Endothelial cell of umbilical vein (primary cell): ENCODE measurements at regions not wholly inside any gene's neighbourhood (a gene's known extent, or its start where the extent isn't known, plus 50 kb on each side); places are given as distances from the start of the nearest gene placed in this dataset.

Source experiments
- BruUV-seq: library from RNA; stranded (reverse); fragments of 400-500 nt; replicated peaks from 2 replicates; lab custom pipeline; 2021; lab: Mats Ljungman, UMichigan
- CTCF ChIA-PET: fragments of 300-600, 350-600 bp; sonication (Branson Sonifier 250); formaldehyde crosslinking; loops from one replicate; lab custom pipeline; 2021; ENCODE audit warnings: antibody characterized with exemption, inconsistent platforms; lab: Charles Lee
- POLR2A ChIA-PET: fragments of 300-600, 350-600 bp; sonication (Branson Sonifier 250); formaldehyde crosslinking; loops from one replicate; lab custom pipeline; 2021; ENCODE audit warnings: antibody characterized with exemption, inconsistent platforms; lab: Charles Lee
- DNase-seq: peaks from one replicate; pipeline ENCODE4 v3.0.0-alpha.2; 2011; ENCODE audit warnings: low read depth, low spot score
- FAIRE-seq: peaks from 2 replicates; lab custom pipeline; 2011; peaks lifted over from hg19 to GRCh38; lab: Jason Lieb, UNC
- H2AFZ ChIP-seq: 2 replicates; pipeline ENCODE4 v1.6.0; 2012; ENCODE audit warnings: low read depth, low read length, control low read depth, inconsistent platforms
- H3K27ac ChIP-seq: 2 replicates; pipeline ENCODE4 v1.5.1; 2011; ENCODE audit warnings: low read depth, mild to moderate bottlenecking, control low read depth, low read length, moderate library complexity; ENCODE audit not compliant: insufficient read depth
- H3K27me3 ChIP-seq, 2 experiments: 2 replicates each; pipeline versions ENCODE4 v1.6.0 to v1.6.1; 2011; ENCODE audit warnings: low read length in 2 of 2, mixed read lengths in 1 of 2; ENCODE audit not compliant: control insufficient read depth in 2 of 2, insufficient read depth in 2 of 2
- H3K36me3 ChIP-seq, 2 experiments: 2 replicates in 1 of 2; 3 replicates in 1 of 2; pipeline ENCODE4 v1.5.1; 2011; ENCODE audit warnings: low read length in 2 of 2, mild to moderate bottlenecking in 1 of 2, moderate library complexity in 1 of 2; ENCODE audit not compliant: control insufficient read depth in 2 of 2, insufficient read depth in 2 of 2; ENCODE audit errors: extremely low read depth in 1 of 2
- H3K4me1 ChIP-seq: 3 replicates; pipeline ENCODE4 v1.5.1; 2011; ENCODE audit warnings: mild to moderate bottlenecking, low read length; ENCODE audit not compliant: control insufficient read depth, insufficient read depth; ENCODE audit errors: extremely low read depth
- H3K4me2 ChIP-seq: 2 replicates; pipeline ENCODE4 v1.6.1; 2011; ENCODE audit warnings: low read length, control low read depth, mixed read lengths; ENCODE audit not compliant: insufficient read depth
- H3K4me3 ChIP-seq, 3 experiments: fragments of 200-600 bp in 1 of 3; sonication (generic), shearing (Covaris generic) in 1 of 3; replicated peaks in 1 of 3; 2 replicates each; pipeline ENCODE4 v1.5.1; 2011 to 2016; ENCODE audit warnings: control low read depth in 3 of 3, low read length in 3 of 3, mild to moderate bottlenecking in 2 of 3, inconsistent platforms in 1 of 3, low read depth in 1 of 3, moderate library complexity in 1 of 3; ENCODE audit not compliant: insufficient read depth in 1 of 3
- H3K79me2 ChIP-seq: 2 replicates; pipeline ENCODE4 v1.6.0; 2012; ENCODE audit warnings: low read length, inconsistent platforms; ENCODE audit not compliant: control insufficient read depth, insufficient read depth
- H3K9ac ChIP-seq: replicated peaks from 2 replicates; pipeline ENCODE3; 2011; ENCODE audit warnings: low read length, control low read depth; ENCODE audit not compliant: insufficient read depth; ENCODE audit errors: extremely low read depth
- H3K9me1 ChIP-seq: replicated peaks from 3 replicates; pipeline ENCODE4 v1.6.0; 2011; ENCODE audit warnings: mild to moderate bottlenecking, low read length; ENCODE audit not compliant: control insufficient read depth, insufficient read depth; ENCODE audit errors: extremely low read depth
- H3K9me3 ChIP-seq: replicated peaks from 2 replicates; pipeline ENCODE4 v1.5.1; 2012; ENCODE audit warnings: low read length, inconsistent platforms; ENCODE audit not compliant: control insufficient read depth, insufficient read depth
- H4K20me1 ChIP-seq: replicated peaks from 2 replicates; pipeline ENCODE3; 2011; ENCODE audit warnings: mild to moderate bottlenecking, low read length; ENCODE audit not compliant: control insufficient read depth, insufficient read depth; ENCODE audit errors: extremely low read depth
- CTCF ChIP-seq, 2 donors: IDR thresholded peaks; 1 replicate in 1 of 2; 2 replicates in 1 of 2; pipeline ENCODE4 v1.5.1; 2011; ENCODE audit warnings: low read length in 2 of 2, mild to moderate bottlenecking in 2 of 2, moderate library complexity in 2 of 2, control low read depth in 1 of 2, inconsistent platforms in 1 of 2, low read depth in 1 of 2; ENCODE audit not compliant: insufficient read depth in 1 of 2; ENCODE audit errors: extremely low read depth in 1 of 2
- EZH2 ChIP-seq: IDR thresholded peaks from 2 replicates; pipeline ENCODE4 v1.6.1; 2012; ENCODE audit warnings: borderline replicate concordance, low read depth, mild to moderate bottlenecking, moderate library complexity, low read length, inconsistent platforms; ENCODE audit not compliant: severe bottlenecking
- FOS ChIP-seq: IDR thresholded peaks from 2 replicates; pipeline ENCODE4 v1.6.1; 2011; ENCODE audit warnings: mild to moderate bottlenecking, low read length, moderate library complexity, borderline replicate concordance; ENCODE audit not compliant: insufficient read depth
- GATA2 ChIP-seq: IDR thresholded peaks from 2 replicates; pipeline ENCODE4 v1.7.0; 2011; ENCODE audit warnings: low read depth, mild to moderate bottlenecking, moderate library complexity, mixed read lengths, low read length; ENCODE audit not compliant: insufficient read length, insufficient read depth
- JUN ChIP-seq: IDR thresholded peaks from 2 replicates; pipeline ENCODE4 v1.6.1; 2011; ENCODE audit warnings: borderline replicate concordance, low read depth; ENCODE audit not compliant: insufficient read length, insufficient read depth
- MYC ChIP-seq: IDR thresholded peaks from one replicate; pipeline ENCODE4 v1.6.1; 2011; ENCODE audit warnings: mild to moderate bottlenecking, low read depth, low read length
- POLR2A ChIP-seq: IDR thresholded peaks from 2 replicates; pipeline ENCODE4 v1.6.1; 2012; ENCODE audit warnings: low read depth, mild to moderate bottlenecking, control low read depth, low read length
- POLR2AphosphoS5 ChIP-seq: IDR thresholded peaks from 2 replicates; pipeline ENCODE4 v1.6.1; 2012; ENCODE audit warnings: low read depth, mild to moderate bottlenecking, control low read depth, low read length, moderate library complexity; ENCODE audit not compliant: insufficient read depth
- dilution Hi-C: fragments of 300-500 bp; cut with MboI; formaldehyde crosslinking; loops from one replicate; pipeline ENCODE4 v1.15.0; 2019; ENCODE audit warnings: low sequenced_read_pairs; ENCODE audit not compliant: extremely low pct_ligation_motif_present
- intact Hi-C: fragments of 100-400 bp; cut with micrococcal nuclease; formaldehyde crosslinking; loops from one replicate; pipeline ENCODE4 v1.10.0; 2022
- TF ChIP-seq, protein P1 (sequence below): IDR thresholded peaks from 2 replicates; pipeline ENCODE4 v1.6.1; 2011; ENCODE audit not compliant: insufficient read depth, insufficient read length

DNA sequence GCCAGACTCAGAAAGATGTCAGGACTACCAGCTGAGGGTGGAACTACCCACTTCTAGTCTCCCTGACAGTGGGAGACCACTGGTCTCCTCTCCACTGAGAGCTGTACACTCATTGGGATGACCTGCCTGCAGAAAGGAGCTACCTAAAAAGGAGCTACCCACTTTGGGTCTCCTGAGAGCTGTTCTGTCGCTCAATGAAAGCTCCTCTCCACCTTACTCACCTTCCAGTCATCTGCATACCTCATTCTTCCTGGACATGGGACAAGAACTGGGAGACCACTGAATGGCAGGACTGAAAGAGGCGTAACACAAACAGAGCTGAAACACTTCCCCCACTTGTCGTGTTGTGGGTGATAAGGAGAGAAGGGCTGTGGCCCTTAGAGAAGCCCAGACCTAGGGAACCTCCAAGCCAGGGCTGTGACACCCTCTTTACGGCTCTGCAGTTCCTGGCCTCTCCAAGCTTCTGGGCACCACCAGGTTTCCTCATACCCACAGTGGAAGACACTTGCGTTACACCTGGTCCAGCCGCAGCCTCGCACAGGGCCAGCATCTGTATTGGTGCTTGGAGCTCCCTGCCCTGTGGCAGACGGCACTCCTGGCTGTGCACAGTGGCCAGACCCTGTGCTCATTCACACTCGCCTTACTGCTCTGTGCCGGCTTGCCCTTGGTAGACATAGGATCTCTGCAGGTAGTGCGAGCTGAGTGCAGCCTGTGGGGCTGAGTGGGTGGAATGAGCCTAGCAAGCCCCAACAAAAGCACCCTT lies 54.9 kb upstream of the SLITRK6 start:
- intact Hi-C loops (no loop called here), dilution Hi-C loops (no loop called here)
- FAIRE-seq, result no peak
- Histone ChIP-seq H3K9me1 (no peaks in the 10 kb centered on the region), H3K79me2 (no peaks in the 10 kb centered on the region), H3K9ac (no peak overlapping the region), H3K9me3 (peaks cover 3% of the 10 kb centered on the region), H4K20me1 (no peaks in the 10 kb centered on the region), H3K4me2 (no peak overlapping the region), H3K4me1 (no peaks in the 10 kb centered on the region), H3K4me3 (no peak overlapping the region), H3K27ac (no peak overlapping the region), H3K36me3 (no peaks in the 10 kb centered on the region), H3K27me3 (no peaks in the 10 kb centered on the region), H2AFZ (no peak overlapping the region)
- TF ChIP-seq EZH2 (no peak), JUN (no peak), POLR2AphosphoS5 (no peak), GATA2 (no peak), CTCF (IDR thresholded peaks at IDR 0.05; ENCODE audit: extremely low read depth in 1 of 2, insufficient read depth in 1 of 2, low read depth in 1 of 2, low read length in 2 of 2) (no peak), FOS (no peak), POLR2A (no peak), MYC (no peak)
- TF ChIP-seq, protein P1, sequence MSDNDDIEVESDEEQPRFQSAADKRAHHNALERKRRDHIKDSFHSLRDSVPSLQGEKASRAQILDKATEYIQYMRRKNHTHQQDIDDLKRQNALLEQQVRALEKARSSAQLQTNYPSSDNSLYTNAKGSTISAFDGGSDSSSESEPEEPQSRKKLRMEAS, result no peak
- DNase-seq, result no peak
- ChIA-PET POLR2A (no interaction called here), CTCF (no interaction called here)
- no TSS peak for BruUV-seq
